ENCODE measurements at regions not wholly inside any gene's neighbourhood (a gene's known extent, or its start where the extent isn't known, plus 50 kb on each side); places are given as distances from the start of the nearest gene placed in this dataset.
A peak's percentile ranks its signal among the peaks of the same experiment; 100 is the strongest.
"Not testable (repeated sequence)": the region's sequence is repeated elsewhere in the genome, so short reads cannot be mapped to it uniquely, and the experiment has no call there.

DNA sequence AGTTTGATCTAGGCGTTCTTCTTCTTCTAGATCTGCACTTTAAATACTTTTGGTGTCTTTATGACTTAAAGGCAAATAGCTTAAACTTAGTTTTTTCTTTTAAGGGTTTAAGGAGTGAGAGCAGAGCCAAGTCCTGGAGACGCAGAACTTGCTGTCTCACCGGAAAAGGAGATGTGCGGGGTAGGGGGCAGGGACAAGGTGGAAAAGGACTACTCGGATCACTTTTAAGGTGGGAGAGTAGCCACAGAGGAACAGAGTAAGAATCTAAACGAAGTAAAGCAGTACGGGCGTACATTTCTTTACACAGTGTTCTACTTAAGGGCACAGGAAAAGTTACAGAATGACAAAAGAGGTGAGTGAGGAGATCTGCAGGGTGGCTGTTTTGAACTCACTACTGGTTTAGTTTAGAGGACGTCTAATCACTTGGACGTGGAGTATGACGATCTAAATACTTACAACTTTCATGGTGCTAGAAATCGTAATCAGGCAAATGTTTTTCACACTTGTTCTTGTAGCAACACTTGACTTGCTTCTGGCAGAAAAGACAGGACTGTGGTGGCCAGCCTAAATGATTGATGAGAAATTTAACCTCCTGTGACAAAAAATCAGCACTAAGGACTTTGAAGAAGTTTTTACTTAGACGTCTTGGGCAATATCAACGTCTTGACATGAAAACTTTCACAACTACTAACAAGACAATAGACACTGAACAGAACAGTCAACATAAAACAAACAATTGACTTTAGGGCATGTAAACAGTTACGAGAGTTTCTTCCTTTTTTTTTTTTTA is 127.0 kb downstream of the ART5 start:
- not testable (repeated sequence) for DNase-seq (ENCODE audit: low read depth in 2 of 2, low spot score in 1 of 2)

DNA sequence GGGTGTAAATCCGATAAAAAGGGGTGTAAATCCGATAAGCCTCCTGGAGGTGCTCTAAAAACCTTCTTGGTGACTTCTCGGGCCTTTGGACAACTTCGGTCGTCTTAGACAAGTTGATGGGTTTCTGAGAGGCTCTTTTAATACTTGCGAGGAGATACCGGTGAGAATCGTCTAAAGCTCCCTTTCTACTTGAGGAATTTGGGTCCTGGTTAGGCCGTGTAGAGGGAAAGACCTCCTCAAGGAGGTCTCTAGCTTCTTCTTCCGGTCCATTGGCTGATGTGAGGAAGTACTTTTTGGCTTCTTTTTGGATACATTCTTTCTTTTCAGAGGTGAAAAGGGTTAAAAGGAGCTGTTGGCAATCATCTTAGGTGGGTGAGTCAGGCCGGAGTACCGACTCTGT is 128.5 kb downstream of the ART5 start:
- DNase-seq (ENCODE audit: low read depth in 2 of 2, low spot score in 1 of 2) = not testable (repeated sequence)

DNA sequence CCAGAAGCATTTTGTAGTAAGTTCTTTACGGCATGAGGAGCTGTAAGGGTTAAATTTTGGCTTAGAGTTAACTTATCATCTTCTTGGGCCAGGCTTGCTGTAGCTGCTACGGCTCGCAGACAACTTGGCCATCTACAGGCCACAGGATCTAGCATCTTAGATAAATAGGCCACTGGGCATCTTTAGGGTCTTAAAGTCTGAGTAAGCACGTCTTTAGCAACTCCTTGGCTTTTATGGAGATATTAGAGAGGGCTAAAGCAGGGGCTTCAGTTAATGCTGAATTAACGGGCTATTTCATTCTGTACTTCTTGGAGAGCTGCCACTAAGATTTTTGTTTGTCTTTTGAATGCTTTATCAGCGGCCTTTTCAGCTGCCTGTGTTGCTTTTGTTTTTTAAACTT is 129.0 kb downstream of the ART5 start:
- DNase-seq (ENCODE audit: low read depth in 2 of 2, low spot score in 1 of 2) = not testable (repeated sequence)

DNA sequence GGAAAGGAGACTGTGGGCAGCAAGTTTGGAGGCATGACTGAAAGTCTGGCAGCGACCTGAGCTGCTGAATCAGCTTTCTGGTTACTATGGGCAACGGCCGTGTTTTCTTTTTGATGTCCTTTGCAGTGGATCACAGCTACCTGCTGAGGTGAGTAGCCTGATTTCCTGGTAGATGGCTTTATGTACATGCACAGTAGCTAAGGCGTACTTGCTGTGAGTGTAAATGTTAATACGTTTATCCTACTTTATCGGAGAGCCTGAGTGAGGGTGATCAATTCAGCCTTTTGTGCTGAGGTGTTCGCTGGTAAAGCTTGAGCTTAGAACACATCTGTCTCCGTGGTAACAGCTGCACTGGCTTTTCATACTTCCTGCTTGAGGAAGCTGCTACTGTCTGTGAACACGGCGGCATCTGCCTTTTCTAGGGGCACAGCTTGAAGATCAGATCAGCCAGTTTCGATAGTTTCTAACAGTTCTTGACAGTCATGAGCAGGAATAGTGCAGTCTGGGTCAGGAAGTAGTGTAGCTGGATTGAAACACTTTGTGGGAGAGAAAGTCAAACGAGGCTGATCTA is 129.6 kb downstream of the ART5 start:
- DNase-seq (ENCODE audit: low read depth in 2 of 2, low spot score in 1 of 2) = peak in 1 of 2 donors; percentile 3

DNA sequence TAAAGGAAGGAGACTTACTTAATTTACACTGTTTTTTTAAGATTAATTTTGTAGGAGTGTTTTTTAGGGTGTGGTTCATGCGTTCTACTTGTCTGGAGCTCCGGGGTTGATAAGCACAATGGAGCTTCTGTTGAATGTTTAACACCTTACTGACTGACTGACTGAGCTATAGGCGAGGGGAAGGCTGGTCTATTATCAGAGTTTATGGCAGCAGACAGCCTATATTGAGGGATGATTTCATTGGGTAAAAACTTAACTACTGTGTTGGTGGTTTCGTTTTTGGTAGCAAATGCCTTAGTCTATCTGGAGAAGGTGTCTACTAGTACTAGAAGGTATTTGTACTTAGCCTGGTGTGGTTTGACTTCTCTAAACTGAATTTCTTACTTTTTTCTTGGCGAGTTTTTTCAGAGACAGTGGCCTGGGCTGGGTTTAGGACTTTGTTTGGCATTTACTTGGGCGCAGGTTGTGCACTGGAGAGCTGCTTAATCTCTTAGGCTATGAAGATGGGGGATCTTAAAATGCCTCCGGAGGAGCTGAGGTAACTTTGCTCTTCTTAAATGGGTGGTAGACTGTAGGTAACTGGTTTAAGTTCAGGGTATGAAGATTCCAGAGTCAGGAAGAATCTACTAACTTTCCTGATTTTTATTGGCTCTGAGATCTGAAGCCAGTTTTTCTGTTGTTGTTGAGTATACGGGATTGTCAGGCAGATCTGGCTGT is 130.2 kb downstream of the ART5 start:
- not testable (repeated sequence) for DNase-seq (ENCODE audit: low read depth in 2 of 2, low spot score in 1 of 2)

DNA sequence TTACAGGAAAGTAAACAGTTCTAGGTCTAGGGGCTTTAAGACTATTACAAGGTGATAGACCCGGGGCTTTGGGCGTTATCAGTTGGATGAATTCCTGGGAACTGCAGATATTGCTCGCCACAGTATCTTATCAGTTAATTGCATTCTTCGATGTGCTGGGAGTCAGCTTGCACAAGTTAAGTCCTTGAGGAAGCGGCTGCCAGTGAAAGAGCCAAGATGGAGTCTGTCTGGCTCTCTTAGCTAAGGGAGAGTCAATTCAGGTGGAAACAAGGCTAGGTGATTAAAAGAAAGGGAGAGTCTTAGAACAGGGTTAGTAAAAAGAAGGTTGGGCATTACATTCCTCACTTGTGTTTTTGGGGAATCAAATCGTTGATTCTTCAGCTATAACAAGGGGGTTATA is 130.6 kb upstream of the ZNF195 start:
- DNase-seq (ENCODE audit: low read depth in 2 of 2, low spot score in 1 of 2) = not testable (repeated sequence)

DNA sequence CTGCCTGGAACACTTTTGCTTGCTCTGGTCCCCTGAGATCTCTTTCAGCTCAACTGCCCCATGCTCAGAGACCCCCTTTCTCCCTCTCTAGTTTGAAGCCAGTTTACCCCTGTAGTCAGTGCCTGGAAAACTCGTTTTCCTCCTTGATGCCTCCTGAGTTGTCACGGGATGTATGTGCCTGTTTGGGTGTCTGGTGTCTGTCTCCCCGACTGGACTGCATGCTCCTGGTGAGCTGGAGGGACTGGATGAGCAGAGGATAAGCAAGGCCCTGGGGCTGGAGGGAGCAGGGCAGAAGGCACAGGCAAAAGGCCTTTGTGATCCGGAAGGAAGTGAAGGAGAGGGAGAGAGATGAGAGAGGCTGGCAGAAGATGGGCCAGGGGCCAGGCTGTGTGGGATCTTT is 120.3 kb upstream of the ZNF195 start:
- not testable (repeated sequence) for DNase-seq (ENCODE audit: low read depth in 2 of 2, low spot score in 1 of 2)

DNA sequence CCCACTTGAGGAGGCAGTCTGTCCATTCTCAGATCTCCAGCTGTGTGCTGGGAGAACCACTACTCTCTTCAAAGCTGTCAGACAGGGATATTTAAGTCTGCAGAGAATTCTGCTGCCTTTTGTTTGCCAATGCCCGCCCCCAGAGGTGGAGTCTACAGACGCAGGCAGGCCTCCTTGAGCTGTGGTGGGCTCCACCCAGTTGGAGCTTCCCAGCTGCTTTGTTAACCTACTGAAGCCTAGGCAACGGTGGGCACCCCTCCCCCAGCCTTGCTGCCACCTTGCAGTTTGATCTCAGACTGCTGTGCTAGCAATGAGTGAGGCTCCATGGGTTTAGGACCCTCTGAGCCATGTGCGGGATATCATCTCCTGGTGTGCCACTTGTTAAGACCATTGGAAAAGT is 119.4 kb upstream of the ZNF195 start:
- not testable (repeated sequence) for DNase-seq (ENCODE audit: low read depth in 2 of 2, low spot score in 1 of 2)

DNA sequence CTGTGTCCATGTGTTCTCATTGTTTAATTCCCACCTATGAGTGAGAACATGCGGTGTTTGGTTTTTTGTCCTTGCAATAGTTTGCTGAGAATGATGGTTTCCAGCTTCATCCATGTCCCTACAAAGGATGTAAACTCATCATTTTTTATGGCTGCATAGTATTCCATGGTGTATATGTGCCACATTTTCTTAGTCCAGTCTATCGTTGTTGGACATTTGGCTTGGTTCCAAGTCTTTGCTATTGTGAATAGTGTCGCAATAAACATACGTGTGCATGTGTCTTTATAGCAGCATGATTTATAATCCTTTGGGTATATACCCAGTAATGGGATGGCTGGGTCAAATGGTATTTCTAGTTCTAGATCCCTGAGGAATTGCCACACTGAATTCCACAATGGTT is 114.2 kb upstream of the ZNF195 start:
- not testable (repeated sequence) for DNase-seq (ENCODE audit: low read depth in 2 of 2, low spot score in 1 of 2)

DNA sequence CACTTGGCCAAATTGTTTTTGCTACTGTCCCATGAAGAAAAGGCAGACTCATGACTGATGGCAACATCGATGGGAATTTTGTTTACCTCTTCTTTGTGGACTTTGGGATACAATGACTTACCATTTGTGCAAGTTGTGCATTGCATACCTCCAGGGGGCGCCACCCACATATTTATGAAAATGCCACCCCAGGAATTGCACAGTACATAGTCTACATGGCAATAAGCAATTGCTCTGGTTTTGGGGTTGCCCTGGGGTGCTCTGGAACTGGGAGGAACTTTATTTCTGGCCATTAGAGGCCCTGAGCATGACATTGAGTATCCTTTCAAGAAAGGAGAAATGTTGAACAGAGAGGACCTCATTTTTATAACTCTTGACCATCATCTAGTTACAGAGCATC is 109.1 kb upstream of the ZNF195 start:
- not testable (repeated sequence) for DNase-seq (ENCODE audit: low read depth in 2 of 2, low spot score in 1 of 2)

DNA sequence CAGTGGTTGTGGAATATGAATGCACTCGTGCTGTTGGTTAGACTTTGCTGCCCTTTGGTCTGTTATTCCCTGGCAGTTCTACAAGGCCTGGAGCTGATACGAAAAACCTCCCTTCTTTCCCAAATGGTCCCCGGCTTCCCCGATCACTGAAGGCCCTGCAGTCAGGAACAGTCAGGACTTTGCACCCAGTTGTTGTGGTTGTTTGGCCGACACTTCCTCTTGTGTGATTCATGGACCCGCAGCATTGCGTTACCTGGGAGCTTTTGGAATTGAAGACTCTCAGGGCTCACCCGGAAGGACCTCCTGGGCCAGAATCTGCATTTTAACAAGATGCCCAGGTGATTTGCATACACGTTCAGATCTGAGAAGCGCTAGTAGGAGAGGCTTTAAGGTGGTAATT is 106.8 kb upstream of the ZNF195 start:
- DNase-seq (ENCODE audit: low read depth in 2 of 2, low spot score in 1 of 2) = not testable (repeated sequence)

DNA sequence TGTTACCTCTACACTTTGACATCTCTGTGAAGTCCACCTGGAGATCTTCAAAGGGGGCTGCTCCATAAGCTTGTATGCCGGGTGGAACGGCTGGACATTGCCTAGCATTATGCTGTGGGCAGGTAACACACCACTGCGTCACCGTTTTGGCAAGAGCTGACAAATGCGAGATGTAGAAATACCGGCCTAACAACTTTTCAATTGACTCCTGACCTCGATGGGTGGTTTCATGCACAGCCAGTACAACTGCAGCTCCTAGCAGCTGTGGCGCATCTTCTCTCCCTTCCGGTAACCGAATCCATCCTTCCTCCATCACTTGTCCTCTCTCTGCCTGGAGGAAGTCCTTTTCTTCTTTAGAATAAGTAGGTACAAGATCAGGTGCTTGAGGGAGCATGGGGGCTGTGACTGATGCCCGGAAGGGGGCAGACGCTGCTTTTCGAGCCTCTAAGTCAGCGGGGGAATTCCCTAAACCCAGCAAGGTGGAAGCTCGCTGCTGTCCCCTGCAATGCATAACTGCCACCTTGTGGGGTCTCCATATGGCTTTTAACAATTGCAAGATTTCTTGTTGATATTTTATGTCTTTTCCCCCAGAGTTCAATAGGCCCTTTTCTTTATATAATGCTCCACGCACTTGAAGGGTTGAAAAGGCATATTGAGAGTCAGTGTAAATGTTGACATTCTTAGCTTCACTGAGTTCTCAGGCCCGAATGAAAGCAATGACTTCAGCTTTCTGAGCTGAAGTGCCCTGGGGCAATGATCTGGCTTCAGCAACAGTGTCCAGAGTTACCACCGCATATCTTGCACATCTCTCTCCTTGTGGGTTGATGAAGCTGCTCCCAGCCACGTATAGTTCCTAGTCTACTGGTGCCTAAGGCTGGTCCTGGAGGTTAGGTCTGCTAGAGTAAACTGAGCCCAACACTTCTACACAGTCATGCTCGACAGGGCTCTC is 98.3 kb upstream of the ZNF195 start:
- DNase-seq (ENCODE audit: low read depth in 2 of 2, low spot score in 1 of 2) = not testable (repeated sequence)

DNA sequence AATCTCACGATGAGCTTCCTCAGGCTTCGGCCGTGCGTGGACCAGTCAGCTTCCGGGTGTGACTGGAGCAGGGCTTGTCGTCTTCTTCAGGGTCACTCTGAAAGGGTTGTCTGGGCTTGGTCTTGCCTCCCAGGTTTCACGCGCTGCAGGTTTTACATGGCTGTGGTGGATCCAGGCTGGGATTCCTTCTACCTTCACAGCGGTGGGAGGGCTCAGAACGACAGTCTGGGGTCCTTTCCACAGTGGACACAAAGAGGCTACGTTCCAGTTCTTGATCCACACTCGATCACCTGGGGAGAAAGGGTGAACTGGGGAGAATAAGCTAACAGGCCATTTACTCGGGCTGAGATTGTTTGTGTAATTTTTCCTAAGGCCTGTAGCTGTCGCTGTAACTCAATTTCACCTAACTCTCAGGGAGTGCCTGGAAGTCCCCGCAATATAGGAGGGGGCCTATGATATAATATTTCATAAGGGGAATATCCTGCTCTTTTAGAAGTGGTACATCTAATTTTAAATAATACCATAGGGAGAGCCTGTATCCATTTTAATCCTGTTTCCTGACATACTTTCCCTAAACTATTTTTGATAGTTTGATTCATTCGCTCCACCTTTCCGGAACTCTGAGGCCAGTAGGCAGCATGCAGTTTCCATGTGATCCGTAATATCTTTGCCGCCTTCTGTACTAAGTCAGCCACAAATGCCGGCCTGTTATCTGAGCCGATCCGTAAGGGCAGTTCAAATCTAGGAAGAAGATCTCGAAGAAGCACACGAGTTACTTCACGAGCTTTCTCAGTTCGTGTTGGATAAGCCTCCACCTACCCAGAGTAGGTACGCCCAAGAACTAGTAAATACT is 97.4 kb upstream of the ZNF195 start:
- DNase-seq (ENCODE audit: low read depth in 2 of 2, low spot score in 1 of 2) = not testable (repeated sequence)

DNA sequence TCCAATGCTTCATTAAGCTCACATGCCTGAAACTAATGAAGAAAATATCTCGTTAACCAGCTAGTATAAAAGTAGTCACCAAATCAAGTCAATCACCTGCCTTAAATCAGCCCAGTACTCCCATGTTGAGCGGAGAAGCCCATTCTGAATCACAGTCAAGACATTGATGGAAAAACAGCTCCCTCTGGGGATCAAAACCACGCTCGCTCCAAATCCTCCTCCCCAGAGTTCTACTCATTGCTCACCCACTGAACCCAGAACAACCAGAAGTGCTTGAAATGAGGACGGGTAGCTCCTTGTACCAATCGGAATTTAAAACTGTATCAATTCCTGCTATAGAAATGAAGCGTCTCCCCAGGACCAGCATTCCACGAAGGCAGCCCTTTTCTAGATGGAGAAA is 90.0 kb upstream of the ZNF195 start:
- not testable (repeated sequence) for DNase-seq (ENCODE audit: low read depth in 2 of 2, low spot score in 1 of 2)

DNA sequence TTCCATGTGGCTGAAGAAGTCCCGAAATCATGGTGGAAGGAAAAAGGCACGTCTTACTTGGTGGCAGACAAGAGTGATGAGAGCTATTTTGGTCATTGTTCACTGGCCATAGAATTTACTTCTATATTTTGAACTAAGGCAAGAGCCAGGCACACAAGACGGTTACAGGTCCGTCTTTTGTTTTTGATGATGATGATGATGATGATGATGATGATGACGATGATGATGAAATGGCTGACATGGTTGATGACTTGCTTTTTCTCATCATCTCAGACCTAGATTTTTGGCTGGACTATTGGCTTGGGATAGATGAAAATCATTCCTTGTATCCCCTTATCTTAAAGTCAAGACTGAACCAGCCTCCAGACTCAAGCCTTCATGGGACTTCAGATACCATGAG is 88.7 kb upstream of the ZNF195 start:
- DNase-seq (ENCODE audit: low read depth in 2 of 2, low spot score in 1 of 2) = not testable (repeated sequence)

DNA sequence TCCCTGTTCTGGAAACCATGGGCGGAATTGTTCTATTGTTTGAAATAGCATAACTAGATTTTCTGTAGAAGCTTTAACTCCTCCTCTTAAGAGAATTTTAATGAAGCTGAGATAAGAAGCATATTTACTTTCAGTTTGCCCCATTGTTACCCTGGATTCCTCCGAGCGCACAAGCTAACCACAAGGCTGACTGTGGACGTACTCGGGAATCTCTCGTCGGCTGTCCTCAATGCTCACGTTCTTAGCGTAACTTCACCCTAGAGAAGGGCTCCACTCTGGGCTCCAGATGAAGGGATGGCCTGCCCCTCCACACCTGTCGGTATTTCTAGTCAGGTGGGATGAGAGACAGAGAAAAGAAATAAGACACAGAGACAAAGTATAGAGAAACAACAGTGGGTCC is 76.7 kb upstream of the ZNF195 start:
- not testable (repeated sequence) for DNase-seq (ENCODE audit: low read depth in 2 of 2, low spot score in 1 of 2)

DNA sequence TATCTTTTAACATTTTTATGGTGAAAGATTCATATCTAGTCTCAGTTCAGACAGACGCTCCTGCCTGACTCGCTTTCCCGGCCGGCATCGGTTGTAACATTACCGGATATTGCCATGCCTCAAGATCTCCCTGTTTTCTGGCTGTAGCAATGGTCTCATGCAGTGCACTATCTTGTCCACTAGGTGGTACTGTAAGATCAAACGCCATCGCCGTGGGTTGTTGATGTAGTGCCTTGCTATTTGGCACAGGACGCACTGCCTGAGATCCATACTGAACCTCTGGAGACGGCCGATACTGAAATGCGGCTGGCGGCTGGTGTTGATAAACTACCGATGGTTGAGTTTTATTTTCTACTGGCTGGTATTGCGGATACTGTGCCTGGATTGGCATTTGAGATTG is 75.9 kb upstream of the ZNF195 start:
- peak; percentile 6 to 15 for DNase-seq (ENCODE audit: low read depth in 2 of 2, low spot score in 1 of 2)

DNA sequence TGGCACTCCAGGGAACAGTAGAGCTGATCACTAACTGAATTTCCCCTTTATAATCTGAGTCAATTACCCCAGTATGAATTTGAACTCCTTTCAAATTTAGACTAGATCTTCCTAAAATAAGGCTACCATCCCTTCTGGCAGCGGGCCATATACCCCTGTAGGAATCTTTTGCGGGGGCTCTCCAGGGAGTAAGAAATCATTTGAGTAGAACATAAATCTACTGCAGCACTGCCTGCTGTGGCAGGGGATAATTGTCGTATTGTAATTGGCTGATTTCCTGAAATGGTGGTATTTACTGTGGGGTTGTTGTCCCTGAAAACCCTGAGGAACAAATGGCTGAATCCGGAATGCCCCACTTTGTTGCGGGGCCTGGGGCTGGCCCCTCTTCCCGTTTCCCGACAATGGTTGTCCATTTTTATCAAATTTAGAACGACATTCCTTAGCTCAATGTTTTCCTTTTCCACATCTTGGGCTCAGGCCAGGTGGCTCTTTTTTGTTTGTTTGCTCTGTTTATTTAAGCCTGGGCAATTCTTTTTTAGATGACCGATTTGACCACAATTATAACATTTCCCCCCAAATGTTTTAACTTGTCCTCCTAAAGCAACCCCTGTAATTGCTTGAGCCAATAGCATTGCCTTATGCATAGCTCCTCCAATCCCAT is 74.8 kb upstream of the ZNF195 start:
- DNase-seq (ENCODE audit: low read depth in 2 of 2, low spot score in 1 of 2) = not testable (repeated sequence)

DNA sequence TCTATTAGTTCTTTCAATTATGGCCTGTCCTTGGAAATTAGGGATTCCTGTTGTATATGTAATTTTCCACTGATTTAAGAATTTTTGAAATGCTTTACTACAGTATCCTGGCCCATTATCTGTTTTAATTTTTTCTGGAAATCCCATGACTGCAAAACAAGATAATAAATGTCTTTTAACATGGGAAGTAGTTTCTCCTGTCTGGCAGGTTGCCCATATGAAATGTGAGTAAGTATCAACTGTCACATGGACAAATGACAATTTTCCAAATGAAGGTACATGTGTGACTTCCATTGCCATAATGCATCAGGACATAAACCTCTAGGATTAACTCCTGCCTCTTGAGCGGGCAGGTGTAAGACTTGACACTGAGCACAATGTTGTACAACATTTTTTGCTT is 71.9 kb upstream of the ZNF195 start:
- DNase-seq (ENCODE audit: low read depth in 2 of 2, low spot score in 1 of 2) = not testable (repeated sequence)
